HG03175 (cell line): ENCODE measurements at regions not wholly inside any gene's neighbourhood (a gene's known extent, or its start where the extent isn't known, plus 50 kb on each side); places are given as distances from the start of the nearest gene placed in this dataset.

ENCODE experiments used
- ATAC-seq: cut with Tn5 transposase; IDR thresholded peaks from one replicate; pipeline ENCODE4 v1.9.1; 2021; ENCODE audit warnings: mild to moderate bottlenecking, moderate library complexity; ENCODE audit not compliant: unreplicated experiment

GRCh38 chr6:48057601-48058000 lies 53.4 kb downstream of the PTCHD4 start:
- ATAC-seq, result no peak

- no peak for ATAC-seq
These were observed 62.4 kb downstream of the PTCHD4 start for GRCh38 chr6:48048451-48049146.

GRCh38 chr6:48041894-48042293 lies 69.1 kb downstream of the PTCHD4 start:
- ATAC-seq, result no peak

- no peak for ATAC-seq
These were observed 73.1 kb downstream of the PTCHD4 start for GRCh38 chr6:48037946-48038345.

- no peak for ATAC-seq
These were observed 74.7 kb downstream of the PTCHD4 start for GRCh38 chr6:48036316-48036715.

- ATAC-seq, result no peak
These were observed 78.8 kb downstream of the PTCHD4 start for GRCh38 chr6:48032151-48032550.

- ATAC-seq, result no peak
These were observed 79.3 kb downstream of the PTCHD4 start for GRCh38 chr6:48031711-48032110.

- peak; percentile 59 for ATAC-seq
These were observed 83.1 kb downstream of the PTCHD4 start for GRCh38 chr6:48027704-48028435.

GRCh38 chr6:48024956-48025355 lies 86.0 kb downstream of the PTCHD4 start:
- ATAC-seq, result no peak

GRCh38 chr6:48021904-48022303 lies 89.1 kb downstream of the PTCHD4 start:
- no peak for ATAC-seq

GRCh38 chr6:48016020-48016755 lies 94.8 kb downstream of the PTCHD4 start:
- no peak for ATAC-seq

GRCh38 chr6:47992809-47993208 lies 118.2 kb downstream of the PTCHD4 start:
- no peak for ATAC-seq

- no peak for ATAC-seq
These were observed 127.5 kb downstream of the PTCHD4 start for GRCh38 chr6:47983491-47983890.

GRCh38 chr6:47977314-47977713 lies 133.7 kb downstream of the PTCHD4 start:
- no peak for ATAC-seq

- ATAC-seq, result no peak
These were observed 136.9 kb downstream of the PTCHD4 start for GRCh38 chr6:47974106-47974505.

- no peak for ATAC-seq
These were observed 140.2 kb downstream of the PTCHD4 start for GRCh38 chr6:47970826-47971225.

GRCh38 chr6:47967843-47968242 lies 143.2 kb downstream of the PTCHD4 start:
- ATAC-seq, result peak; percentile 42

GRCh38 chr6:47964969-47965368 lies 146.0 kb downstream of the PTCHD4 start:
- no peak for ATAC-seq

- ATAC-seq, result no peak
These were observed 158.4 kb downstream of the PTCHD4 start for GRCh38 chr6:47952640-47953039.

- no peak for ATAC-seq
These were observed 163.0 kb downstream of the OPN5 start for GRCh38 chr6:47944846-47945245.

GRCh38 chr6:47938405-47938804 lies 156.6 kb downstream of the OPN5 start:
- no peak for ATAC-seq

- no peak for ATAC-seq
These were observed 155.0 kb downstream of the OPN5 start for GRCh38 chr6:47936820-47937219.
